ENCODE measurements at regions not wholly inside any gene's neighbourhood (a gene's known extent, or its start where the extent isn't known, plus 50 kb on each side); places are given as distances from the start of the nearest gene placed in this dataset.

DNA sequence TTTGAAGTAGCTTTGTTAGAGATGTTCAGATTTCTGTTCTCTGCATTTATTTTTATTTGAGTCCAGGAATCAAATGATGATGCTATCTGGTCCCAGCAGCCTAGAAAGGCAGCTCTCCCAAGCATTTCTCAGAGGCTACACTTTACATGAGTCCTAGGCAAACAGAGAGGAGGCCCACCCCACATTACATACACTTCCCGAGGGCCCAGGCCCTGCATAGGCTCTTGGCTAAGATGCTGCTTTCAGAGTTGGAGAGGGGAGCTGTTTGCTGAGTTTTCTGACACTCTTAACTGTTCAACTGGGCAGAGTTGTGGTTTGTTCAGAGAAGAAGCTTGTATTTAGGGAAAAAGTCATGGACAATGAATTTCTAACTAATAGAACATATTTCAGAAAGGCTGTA is 117.9 kb upstream of the RGMA start:
- CTCF ChIA-PET, result no interaction called here
- no peak for DNase-seq (ENCODE audit: low read depth, low spot score)
- H3K4me3 ChIP-seq (replicated peaks in 1 of 2; ENCODE audit: low read depth in 1 of 2, low read length in 2 of 2), result no peak overlapping the region
- no peaks in the 10 kb centered on the region for H3K9me3 ChIP-seq (ENCODE audit: control insufficient read depth in 1 of 2, insufficient read depth in 1 of 2, low read depth in 1 of 2, low read length in 2 of 2)
- POLR2A ChIA-PET, result no interaction called here
- H3K4me2 ChIP-seq (ENCODE audit: low read length), result no peak overlapping the region
- BruUV-seq (replicated peaks), result no TSS peak
- TF ChIP-seq FOSL1 (IDR thresholded peaks at IDR 0.05; ENCODE audit: low read depth) (no peak), YY1 (IDR thresholded peaks at IDR 0.05; ENCODE audit: extremely low read depth, insufficient replicate concordance, low read depth, low read length) (no peak), SP1 (IDR thresholded peaks at IDR 0.05; ENCODE audit: low read depth) (no peak), ZFX (IDR thresholded peaks at IDR 0.05) (no peak), JUND (IDR thresholded peaks at IDR 0.05) (no peak), EZH2phosphoT487 (IDR thresholded peaks at IDR 0.05; ENCODE audit: borderline replicate concordance) (no peak), RAD21 (IDR thresholded peaks at IDR 0.05; ENCODE audit: low read depth) (no peak), POLR2A (IDR thresholded peaks at IDR 0.05; ENCODE audit: borderline replicate concordance, extremely low read depth, insufficient read depth, insufficient read length) (no peak), ZNF274 (IDR thresholded peaks at IDR 0.05; ENCODE audit: low read depth, low read length) (no peak), CEBPB (IDR thresholded peaks at IDR 0.05; ENCODE audit: low read depth) (no peak)
- TF ChIP-seq, protein P1, sequence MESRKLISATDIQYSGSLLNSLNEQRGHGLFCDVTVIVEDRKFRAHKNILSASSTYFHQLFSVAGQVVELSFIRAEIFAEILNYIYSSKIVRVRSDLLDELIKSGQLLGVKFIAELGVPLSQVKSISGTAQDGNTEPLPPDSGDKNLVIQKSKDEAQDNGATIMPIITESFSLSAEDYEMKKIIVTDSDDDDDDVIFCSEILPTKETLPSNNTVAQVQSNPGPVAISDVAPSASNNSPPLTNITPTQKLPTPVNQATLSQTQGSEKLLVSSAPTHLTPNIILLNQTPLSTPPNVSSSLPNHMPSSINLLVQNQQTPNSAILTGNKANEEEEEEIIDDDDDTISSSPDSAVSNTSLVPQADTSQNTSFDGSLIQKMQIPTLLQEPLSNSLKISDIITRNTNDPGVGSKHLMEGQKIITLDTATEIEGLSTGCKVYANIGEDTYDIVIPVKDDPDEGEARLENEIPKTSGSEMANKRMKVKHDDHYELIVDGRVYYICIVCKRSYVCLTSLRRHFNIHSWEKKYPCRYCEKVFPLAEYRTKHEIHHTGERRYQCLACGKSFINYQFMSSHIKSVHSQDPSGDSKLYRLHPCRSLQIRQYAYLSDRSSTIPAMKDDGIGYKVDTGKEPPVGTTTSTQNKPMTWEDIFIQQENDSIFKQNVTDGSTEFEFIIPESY (IDR thresholded peaks at IDR 0.05; ENCODE audit: extremely low read depth, insufficient replicate concordance, low read length), result no peak
- TF ChIP-seq, protein P2, sequence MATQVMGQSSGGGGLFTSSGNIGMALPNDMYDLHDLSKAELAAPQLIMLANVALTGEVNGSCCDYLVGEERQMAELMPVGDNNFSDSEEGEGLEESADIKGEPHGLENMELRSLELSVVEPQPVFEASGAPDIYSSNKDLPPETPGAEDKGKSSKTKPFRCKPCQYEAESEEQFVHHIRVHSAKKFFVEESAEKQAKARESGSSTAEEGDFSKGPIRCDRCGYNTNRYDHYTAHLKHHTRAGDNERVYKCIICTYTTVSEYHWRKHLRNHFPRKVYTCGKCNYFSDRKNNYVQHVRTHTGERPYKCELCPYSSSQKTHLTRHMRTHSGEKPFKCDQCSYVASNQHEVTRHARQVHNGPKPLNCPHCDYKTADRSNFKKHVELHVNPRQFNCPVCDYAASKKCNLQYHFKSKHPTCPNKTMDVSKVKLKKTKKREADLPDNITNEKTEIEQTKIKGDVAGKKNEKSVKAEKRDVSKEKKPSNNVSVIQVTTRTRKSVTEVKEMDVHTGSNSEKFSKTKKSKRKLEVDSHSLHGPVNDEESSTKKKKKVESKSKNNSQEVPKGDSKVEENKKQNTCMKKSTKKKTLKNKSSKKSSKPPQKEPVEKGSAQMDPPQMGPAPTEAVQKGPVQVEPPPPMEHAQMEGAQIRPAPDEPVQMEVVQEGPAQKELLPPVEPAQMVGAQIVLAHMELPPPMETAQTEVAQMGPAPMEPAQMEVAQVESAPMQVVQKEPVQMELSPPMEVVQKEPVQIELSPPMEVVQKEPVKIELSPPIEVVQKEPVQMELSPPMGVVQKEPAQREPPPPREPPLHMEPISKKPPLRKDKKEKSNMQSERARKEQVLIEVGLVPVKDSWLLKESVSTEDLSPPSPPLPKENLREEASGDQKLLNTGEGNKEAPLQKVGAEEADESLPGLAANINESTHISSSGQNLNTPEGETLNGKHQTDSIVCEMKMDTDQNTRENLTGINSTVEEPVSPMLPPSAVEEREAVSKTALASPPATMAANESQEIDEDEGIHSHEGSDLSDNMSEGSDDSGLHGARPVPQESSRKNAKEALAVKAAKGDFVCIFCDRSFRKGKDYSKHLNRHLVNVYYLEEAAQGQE (IDR thresholded peaks at IDR 0.05; ENCODE audit: low read depth), result no peak
- H3K9ac ChIP-seq (ENCODE audit: low read length), result no peak overlapping the region
- no peak for ATAC-seq
- no peaks in the 10 kb centered on the region for H3K79me2 ChIP-seq (ENCODE audit: insufficient read depth, low read length)
- no peak overlapping the region for H2AFZ ChIP-seq (ENCODE audit: low read depth, low read length, poor library complexity, severe bottlenecking)
- no peaks in the 10 kb centered on the region for H3K4me1 ChIP-seq (ENCODE audit: control insufficient read depth in 1 of 2, insufficient read depth in 2 of 2, low read length in 2 of 2)
- H3K9me2 ChIP-seq (ENCODE audit: insufficient read depth), result no peaks in the 10 kb centered on the region
- peaks cover 25% of the 10 kb centered on the region for H3K27me3 ChIP-seq (ENCODE audit: insufficient read depth, low read length)
- H3K36me3 ChIP-seq (ENCODE audit: control insufficient read depth in 1 of 2, insufficient read depth in 2 of 2, low read length in 2 of 2), result no peaks in the 10 kb centered on the region
- H4K20me1 ChIP-seq (ENCODE audit: insufficient read depth), result no peaks in the 10 kb centered on the region
- RAD21 ChIA-PET (ENCODE audit: low non-redundant PET in 1 of 2, low total read pairs in 2 of 2, uncharacterized antibody in 2 of 2, unreplicated experiment in 2 of 2), result no interaction called here
- intact Hi-C loops (cut with micrococcal nuclease), result no loop called here
- no peak overlapping the region for H3K27ac ChIP-seq (ENCODE audit: low read depth, low read length)
